Suppressor macrophage (primary cell): ENCODE measurements at regions not wholly inside any gene's neighbourhood (a gene's known extent, or its start where the extent isn't known, plus 50 kb on each side); places are given as distances from the start of the nearest gene placed in this dataset.

ENCODE experiments used
- DNase-seq, 4 experiments: peaks; one replicate each; pipeline ENCODE4 v3.0.0-alpha.2; 2020 to 2022

DNA sequence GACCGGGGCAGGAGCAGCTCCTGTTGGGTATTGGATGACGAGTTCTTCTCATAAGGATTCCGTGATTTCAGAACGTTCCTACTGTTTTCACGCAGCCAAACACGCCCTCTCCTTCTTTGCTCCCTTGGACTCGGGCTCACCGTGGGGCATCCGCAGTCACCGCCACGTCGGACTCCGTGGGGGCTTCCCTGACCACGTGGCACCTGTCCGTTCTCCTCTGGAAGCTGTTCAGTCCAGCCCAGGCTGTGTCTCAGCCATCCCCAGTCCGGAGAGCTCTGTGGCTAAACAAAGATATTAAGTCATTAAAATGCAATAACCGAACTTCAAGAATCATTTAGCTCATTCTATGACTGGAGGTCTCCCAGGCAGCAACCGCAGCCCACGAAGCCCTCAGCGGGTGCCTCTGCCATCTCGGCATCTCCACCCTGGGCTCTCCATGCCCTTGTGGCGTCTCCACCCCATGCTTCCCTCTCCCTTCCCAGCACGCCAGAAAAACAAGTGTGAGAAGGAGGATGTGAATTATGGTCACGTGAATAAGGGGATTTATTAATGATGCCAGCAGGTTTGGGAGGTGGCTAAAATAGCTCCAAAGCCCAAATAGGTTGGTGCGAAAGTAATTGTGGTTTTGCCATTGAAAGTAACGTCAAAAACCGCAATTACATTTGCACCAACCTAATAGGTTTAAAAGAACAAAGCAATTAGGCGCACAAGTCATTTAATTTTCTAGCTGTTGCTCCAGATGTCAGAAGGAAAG lies 224.6 kb upstream of the PPP2R2D start:
- no peak for DNase-seq

DNA sequence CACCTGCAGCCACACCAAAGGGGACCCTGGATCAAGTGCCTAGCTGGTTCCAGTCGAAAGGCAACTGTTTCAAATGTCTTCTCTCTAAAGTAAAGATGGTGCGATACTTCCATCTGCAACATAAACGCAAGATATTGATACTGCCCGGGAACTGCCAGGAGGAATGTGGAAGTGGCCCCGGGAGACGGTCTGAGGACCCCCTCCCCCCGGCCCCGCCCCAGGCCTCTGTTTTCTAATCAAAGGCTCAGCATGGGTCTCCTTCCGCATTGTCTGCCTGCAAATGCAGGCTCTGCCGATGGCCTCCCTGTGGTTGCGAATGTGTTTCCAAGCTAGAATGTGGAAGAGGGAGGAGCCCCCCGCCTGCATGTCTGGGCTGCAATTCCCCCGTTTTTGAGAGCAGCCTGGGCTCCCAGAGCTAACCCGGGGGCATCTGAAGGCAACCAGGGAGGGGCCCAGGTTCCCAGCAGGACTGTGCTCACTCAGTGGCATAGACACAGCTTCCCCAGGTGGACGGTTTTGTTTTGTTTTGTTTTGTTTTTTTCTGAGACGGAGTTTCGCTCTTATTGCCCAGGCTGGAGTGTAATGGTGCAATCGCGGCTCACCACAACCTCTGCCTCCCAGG lies 223.9 kb upstream of the PPP2R2D start:
- DNase-seq, result no peak

DNA sequence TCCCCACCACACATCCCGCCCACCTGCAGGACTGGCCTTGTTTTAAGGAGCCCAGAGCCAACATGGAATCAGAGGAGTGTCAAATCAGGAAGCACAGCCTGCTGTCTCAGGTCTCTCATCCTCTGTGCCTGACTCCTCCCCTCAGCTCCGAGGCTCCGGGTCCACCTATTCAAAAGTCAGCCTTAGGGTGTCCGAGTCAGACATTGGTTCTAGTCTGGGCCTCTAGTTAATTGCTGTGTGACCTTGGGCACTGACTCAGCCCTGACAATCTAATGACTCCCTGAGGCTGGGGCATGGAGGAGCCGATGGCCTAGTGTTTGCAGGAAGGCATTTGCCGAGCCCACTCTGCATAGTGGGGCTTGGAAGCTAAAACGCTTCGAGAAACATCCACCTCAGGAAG lies 223.1 kb upstream of the PPP2R2D start:
- DNase-seq, result no peak

DNA sequence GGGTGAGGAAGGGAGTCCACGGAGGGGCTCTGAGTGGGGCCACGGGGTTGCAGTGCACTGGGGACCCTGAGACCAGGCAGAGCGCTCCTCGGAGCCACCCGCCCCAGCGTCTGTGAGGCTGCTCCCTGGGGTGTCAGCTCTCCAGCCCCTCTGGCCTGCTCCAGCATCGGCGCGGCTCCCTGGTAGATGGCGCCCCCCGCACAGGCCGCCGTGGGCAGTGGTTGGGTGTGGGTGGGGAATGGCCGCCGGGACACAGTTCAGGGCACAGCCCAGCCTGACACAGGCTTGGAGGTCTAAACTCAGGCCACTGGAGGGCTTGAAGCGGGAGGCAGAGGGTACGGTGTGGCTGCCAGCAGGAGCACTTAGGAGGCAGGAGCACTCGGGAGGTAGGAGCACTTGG lies 222.6 kb upstream of the PPP2R2D start:
- DNase-seq, result no peak

DNA sequence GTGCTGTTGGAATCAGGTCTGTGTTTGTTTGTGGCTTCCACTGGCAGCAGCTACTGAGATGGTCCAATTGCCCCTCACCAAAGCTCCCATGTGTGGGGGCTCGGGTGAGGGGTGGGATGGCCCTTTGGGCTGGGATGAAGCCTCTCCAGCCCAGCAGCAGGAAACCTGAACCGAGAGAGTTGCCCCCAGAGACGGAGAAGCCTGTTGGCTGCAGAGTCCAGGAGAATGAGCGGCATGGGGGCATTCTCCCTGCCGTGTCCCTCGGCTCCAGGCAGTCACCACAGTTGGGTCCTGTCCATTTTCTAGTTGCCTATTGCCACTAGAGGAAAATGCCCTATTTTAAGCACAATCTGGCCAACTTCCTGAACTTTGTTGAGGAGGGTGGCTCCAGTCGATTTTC lies 222.2 kb upstream of the PPP2R2D start:
- DNase-seq, result no peak

DNA sequence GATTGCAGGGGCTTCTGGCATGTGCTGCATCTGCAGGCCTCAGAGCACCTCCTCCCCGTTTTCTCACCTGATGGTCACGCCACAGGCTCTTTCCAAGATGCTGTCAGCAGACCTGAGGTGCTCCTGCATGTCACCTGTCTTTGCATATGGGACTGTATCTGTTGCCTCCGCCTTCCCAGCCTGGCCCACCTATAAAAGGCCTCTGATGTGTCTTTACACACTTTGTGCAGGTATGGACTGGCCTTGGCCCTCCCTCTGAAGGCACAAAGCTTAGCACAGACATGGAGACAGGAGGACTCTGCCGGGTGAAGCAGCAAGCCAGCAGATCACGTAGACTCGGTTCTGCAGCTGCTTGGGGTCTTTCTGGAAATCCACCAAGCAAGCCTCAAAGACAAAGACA lies 220.9 kb upstream of the PPP2R2D start:
- DNase-seq, result no peak

DNA sequence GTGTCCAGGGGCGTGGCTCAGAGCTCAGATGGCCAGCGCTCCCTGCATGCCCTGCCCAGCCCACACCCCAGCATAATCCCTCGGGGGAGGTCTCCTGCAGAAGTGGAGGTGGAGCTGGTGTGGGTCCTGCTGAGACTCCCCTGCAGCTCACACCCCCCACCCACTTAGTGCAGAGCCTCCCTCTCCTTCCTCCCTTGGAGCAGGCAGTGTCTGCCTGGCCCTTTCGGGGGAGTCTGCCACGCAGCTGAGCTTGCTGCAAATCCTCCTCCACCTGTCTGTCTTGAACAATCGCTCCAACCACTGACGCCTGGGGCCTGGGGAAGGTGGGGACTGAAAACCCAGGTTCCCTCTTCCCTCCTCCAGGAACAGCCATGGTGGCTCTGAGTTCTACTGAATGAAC lies 219.7 kb upstream of the PPP2R2D start:
- no peak for DNase-seq

DNA sequence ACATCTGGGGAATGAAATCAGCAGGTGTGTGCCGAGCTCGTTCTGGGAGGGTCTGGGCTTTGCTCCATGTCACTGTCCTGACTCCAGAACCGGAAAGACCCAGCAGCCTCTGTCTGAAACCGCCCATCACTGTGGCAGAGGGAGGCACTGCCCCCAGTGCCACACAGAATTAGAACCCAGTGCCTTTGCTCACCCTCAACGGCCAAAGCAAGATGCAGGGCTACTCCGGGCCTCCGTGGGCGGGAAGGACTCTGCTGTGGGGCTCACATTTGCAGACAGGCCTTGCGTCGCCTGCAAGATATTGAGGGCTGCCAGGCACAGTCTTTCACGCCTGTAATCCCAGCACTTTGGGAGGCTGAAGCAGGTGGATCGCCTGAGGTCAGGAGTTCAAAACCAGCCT lies 219.2 kb upstream of the PPP2R2D start:
- no peak for DNase-seq

DNA sequence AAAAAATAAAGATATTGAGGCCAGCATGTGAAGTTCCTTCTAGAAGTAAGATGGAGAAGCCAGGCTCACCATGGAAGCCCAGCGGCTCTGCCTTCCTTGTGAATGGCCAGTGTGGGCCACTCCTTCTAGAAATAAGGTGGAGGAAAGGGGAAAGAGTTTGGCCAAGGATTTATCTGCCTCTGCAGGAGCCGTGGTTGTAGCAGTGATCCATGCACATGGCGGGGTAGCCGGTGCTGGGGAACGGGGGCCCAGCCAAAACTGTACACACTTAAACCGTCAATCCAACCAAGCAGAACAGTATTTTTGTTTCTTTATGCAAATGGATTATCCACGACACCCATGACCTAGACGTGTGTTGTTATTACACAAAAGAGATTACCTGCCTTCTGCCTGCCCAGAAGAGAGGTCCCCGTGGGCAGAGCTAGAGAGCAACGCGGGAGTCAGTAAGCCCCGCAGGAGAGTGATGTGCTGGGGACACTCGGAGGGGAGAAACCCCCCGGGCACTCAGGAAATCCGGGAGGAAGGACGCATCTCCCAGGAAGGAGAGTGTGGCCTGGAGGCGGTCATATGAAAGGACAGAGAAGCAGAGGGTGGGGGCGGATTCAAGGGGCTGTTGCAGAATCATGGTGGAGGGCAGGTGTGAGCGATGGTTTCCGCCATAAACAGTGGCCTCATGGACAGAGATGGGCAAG lies 218.4 kb upstream of the PPP2R2D start:
- no peak for DNase-seq

DNA sequence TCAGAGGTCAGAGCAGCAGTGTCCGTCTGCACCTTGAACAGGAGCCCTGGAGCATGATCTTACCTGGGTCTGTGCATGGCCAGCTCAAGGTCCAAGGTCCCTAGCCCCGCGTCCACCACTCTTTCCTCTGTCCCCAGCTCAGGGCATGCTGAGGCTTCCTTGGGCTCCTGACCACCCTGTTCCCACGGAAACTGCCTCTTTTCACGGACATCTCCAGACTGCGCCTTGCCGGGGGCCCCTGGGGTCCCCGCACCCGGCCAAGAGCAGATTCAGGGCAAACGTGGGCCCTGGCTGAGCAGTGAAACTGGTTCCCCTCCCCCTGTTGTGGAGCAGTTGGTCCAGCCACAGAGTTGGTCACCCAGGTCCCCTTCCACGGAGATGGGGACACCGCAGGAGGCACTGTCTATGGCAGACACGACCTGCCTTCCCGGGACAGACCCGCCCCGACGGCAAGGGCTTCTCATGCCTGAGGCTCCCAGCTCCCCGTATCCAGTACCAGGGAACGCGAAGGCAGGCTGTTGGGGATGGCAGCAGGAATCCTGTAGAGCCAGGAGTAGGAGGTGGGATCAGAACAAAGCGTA lies 217.4 kb upstream of the PPP2R2D start:
- no peak for DNase-seq

DNA sequence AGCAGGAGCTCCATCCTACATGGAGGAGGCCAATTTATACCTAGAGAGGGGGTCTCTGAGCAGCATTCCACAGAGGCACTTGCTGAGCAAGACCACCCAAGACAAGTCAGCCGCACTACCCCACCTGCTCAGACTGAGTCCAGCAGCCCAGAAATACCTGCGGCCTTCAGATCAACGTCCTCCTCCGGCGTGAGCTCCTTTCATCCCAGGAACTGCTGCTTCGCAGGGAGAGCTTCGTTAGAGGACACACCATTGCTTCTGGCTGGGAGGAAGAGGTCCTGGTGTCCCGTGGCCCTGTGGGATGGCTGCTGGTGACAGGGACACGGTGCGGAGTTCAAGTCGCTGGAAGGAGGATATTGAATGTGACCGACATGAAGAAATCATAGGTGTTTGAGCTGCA lies 216.9 kb upstream of the PPP2R2D start:
- no peak for DNase-seq

DNA sequence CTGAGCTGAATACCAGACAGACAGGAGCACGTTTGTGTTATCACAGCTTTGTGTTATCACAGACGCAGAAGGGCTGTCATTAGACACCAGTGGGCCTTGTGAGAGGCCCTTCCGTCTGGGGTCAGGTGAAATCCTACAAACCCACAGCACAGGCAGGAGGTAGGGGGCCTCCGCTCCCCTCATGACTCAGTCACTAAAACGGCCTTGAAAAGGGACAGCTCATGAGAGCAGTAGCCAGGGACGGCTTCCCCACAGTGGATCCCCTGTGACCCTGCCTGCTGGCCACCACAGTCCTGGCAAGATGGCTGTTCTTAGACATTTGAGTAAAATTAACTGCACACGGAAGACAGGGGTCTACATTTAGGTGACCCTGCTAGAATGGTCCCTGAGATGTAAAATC lies 215.8 kb upstream of the PPP2R2D start:
- no peak for DNase-seq

DNA sequence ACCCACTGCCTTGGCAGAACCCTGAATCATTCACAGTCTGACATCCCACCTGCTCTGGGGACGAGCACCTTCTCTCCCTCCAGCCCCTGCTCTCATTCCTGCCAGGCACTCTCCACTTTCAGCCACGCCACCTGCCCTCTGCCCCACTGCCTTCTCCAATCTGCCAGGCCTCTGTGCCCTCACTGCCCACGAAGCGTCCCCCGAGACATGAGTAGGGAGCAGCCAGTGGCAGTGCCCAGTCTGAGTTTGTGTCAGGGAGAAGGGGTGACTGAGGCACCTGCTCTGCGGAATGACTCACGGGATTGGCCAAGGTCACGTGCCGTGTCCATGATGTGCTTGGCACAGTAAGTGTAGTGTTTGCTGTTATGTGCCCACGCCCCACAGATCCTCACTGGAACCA lies 215.2 kb upstream of the PPP2R2D start:
- DNase-seq, result no peak

DNA sequence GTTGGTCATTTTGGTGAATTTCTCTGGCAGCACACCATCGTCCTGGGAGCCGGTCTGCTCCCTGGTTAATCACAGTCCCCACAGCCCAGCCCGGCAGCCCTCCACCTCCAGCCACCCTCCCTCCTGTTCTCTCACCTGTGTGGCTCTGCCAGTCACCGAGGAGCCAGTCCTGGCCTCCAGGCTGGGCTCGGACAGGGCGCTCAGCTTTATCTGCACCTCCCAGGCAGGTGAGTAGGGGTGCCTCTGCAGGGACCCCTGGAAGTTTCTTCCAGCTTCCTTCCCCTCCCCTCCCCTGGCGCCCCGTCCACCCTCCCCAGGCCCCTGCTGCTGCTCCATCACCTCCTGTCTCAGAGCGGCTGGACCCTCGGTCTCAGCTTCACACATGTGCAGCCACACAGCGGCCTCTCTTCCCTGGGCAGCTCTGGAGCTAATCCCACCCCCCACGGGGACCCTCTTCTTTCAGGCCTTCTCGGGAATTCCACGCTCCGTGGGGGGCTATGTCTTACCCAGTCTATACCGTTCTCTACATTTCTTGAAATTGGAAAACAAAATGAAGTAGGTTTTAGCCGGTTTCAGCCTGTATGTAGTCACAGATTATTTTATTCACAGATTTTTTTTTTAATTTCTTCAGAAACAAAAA lies 213.9 kb upstream of the PPP2R2D start:
- DNase-seq, result no peak

DNA sequence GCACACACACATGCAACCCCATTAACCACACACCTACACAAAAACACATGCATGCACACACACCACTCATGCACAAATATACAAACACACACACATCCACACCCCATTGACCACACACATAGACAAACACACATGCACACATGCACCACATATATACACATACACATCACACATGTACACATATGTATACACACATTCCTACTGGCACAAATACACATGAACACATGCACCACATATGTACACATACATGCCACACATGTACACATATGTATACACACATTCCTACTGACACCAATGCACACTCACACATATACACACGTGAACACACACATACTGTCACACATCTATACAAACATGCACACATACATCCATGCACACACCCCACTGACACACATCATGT lies 212.5 kb upstream of the PPP2R2D start:
- DNase-seq, result no peak

DNA sequence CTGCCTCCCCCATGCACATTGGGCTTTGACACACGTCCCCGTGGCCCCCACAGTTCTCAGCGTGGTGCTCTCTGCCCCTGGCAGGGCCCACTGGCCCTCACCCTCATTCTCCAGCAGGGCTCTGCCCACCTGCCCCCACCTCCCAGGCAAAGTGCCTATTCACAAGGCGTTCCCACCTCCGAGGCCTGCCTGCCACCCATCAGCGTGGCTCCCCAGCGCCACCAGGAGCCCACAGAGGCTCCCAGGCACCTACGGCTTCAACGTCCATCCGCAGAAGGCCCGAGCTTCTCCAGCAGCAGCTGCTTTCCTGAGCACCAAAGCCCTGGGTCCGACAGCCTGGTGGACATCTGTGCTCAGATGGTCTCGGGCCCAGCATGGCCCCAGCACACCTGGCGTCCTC lies 211.8 kb upstream of the PPP2R2D start:
- DNase-seq, result no peak

DNA sequence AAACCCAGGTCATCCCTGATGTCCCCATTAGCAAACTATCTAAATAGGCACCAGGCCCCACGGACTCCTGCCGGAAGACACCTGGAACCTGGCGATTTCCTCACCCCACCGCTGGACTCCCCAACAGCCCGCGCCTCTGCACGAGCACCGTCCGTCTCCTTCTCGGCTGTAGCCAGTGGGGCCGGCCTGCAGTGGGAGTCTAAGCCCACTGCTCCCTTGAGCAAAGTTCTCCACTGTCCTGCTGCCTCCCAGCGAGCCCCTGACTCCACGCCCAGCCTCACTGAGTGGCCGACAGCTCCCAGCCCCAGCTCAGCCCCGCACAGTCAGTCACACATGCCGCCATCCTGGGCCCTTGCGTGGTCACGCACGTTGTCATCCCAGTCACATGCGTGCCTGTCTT lies 211.3 kb upstream of the PPP2R2D start:
- DNase-seq, result no peak

DNA sequence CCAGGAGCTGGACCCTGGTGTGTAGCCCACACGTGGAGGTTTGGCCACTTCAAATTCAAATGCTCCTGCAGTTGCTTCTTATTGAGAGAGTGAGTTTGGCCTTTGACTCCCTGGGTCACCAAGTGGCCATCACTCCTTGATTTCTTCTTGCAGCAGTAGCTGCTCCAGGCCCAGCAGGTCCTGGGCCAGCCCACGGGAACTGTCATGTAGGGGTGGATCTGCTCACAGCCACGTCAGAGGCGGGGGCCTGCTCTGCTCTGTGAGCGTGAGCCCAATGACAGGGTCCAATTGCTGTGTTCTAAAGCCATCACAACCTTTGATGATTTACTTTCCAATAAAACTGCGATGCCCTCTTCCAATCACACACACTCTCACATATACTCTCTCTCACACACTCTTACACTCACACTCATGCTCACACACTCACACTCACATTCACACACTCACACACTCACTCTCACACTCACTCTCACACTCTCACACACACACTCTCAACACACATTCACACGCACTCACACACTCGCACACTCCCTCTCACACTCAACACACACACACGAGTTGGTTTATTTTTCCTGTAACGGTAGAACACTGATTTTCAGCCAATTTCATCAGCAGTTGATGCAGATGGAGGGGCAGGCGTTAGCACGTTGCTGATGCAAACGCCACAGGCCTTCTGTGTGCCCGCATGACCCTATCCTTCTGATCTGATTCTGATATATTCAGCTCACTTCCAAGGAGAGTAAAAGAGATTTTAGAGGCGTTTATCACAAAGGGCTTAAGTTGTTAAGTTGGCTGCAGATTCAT lies 210.7 kb upstream of the PPP2R2D start:
- no peak for DNase-seq

DNA sequence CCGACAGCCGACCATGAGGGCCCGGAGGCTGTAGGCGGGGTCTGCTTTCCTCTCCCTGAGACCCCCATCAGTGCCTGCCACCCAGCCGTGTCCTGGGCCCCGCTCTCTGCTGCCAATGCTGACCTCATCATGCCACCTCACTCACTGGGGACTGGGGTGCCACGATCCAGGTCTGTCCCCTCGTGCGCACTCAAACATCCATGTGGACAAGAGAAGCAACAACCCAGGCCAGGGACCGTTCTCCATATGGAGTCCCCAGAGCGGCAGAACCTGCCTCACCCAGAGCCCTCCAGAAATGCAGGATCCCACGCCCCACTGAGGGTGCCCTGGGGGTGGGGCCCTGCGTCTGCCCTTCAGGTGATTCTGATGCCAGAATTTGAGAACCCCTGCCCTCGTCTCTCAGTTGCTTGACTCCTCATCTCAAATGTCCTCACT lies 210.0 kb upstream of the PPP2R2D start:
- DNase-seq, result no peak

DNA sequence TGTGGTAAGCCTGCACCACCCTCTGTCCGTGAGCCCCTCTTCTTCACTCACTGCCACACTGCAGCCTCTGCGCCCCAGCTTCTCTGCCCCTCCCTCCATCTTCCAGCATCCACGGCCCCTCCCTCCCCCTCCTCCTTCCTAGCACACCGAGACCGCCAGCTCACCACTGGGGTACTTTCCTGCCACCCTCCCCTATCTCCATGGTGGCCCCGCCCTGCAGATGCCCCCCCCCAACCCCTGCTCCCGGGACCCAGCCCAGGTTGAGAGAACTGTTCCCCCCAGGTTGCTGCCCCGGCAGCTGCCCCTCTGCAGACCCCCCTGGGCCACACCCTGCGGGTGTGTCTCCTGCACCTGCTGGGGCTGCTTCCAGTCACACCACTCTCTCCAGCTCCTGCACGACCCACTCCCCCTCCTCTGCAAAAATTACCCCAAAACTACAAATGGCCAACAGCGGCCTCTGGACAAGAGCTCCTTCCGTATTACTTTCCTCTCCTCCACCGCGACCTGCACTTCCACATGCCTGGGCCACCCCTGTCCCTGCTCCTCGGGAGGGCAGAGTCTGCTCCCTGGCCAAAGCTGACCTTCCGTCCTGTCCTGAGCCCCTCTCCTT lies 209.2 kb upstream of the PPP2R2D start:
- DNase-seq, result no peak

DNA sequence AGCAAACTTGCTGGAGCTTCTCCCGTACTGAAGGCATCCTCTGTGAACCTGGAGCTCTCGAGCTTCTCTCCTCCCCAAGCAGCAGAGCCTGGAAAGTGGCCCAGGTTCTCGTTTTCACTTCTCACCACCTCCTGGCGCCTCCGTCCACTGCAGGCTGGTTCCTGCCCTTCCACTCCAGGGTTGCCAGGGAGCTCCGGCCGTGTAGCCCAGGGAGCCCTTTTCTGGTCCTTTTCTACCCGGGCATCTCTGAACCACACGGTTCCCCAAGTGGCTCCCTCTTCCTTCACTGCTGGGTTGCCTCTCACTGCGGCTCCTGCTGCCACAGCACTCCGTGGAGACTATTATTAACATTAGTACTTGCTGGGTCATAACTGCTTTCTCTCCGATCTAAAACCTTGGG lies 208.6 kb upstream of the PPP2R2D start:
- no peak for DNase-seq
